GM15510 (cell line): ENCODE measurements at regions not wholly inside any gene's neighbourhood (a gene's known extent, or its start where the extent isn't known, plus 50 kb on each side); places are given as distances from the start of the nearest gene placed in this dataset.

Experiments used
- POLR2A ChIP-seq: IDR thresholded peaks from 3 replicates; pipeline ENCODE4 v1.6.1; 2011; ENCODE audit warnings: borderline replicate concordance; ENCODE audit not compliant: insufficient read length; ENCODE audit errors: extremely low read depth

GRCh38 chr1:101455166-101455565, 218.3 kb downstream of the S1PR1 start:
- no peak for TF ChIP-seq POLR2A

DNA sequence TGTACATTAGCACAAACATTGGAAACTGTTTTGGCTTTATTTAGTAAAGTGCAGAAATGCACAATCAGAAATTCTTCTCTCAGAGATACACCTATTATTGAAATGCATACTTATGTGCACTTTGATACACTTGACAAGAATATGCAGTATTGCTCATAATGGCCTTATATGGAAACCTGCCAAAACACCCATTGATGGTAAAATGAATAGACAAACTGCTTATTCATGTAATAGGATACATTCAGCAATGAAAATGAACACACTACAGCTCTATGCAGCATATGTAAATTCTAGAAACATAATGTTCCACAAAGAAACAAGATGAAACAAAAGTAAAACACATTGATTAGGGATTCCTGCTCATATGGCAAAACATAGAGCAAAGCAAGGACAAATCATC, 223.9 kb downstream of the S1PR1 start:
- no peak for TF ChIP-seq POLR2A

- no peak for TF ChIP-seq POLR2A
Measured at GRCh38 chr1:101463195-101463594, 226.4 kb downstream of the S1PR1 start.

GRCh38 chr1:101465941-101466340, 229.1 kb downstream of the S1PR1 start:
- no peak for TF ChIP-seq POLR2A

DNA sequence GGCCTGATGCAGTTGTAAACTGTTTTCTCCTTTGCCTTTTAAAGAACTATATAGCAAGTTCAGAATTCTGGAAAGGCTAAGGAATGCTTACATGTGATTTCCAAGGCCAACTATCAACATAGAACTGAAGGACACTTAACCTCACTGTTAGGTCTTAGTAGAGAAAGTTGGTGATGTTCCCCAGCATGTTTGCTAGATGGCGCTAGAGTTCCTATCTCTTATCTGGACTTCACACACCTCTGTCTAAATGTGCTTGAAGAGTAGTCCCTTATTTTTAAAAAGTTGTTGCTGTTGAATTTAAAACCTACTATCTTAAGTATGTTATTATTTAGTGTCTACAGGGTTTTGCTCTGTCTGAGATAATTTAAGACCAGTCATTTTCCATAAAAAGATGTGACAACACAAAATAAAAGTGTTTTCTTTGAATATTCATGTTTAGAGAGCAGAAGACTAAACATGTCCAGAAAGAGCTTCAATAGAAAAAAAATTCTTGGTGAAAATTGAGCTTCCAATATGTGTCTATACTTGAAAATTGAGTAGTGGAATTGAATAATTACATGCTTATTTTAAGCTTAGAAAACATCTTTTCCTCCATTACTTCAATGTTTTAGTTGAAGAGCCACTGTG, 237.3 kb downstream of the S1PR1 start:
- no peak for TF ChIP-seq POLR2A

- no peak for TF ChIP-seq POLR2A
Measured at GRCh38 chr1:101476541-101476940, 239.7 kb downstream of the S1PR1 start.

DNA sequence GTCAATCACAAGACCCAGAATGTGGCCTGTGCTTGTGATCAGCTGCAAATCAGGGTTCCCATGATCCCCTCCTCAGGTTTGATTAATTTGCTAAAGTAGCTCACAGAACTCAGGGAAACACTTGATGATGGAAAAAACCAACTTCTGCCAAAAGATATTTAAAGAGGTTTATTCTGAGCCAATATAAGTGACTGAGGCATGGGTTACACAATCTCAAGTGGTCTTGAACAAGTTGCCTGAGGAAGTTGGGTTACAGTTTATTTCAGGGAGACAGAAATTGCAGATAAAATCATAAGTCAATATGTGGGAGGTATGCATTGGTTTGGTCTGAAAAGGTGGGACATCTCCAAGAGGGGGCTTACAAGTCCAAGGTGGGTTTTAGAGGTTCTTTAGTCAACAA, 243.1 kb downstream of the S1PR1 start:
- TF ChIP-seq POLR2A, result no peak

GRCh38 chr1:101482306-101482705, 245.5 kb downstream of the S1PR1 start:
- no peak for TF ChIP-seq POLR2A

GRCh38 chr1:101483982-101484688, 247.3 kb downstream of the S1PR1 start:
- TF ChIP-seq POLR2A, result no peak

GRCh38 chr1:101484689-101485338, 248.0 kb downstream of the S1PR1 start:
- no peak for TF ChIP-seq POLR2A

DNA sequence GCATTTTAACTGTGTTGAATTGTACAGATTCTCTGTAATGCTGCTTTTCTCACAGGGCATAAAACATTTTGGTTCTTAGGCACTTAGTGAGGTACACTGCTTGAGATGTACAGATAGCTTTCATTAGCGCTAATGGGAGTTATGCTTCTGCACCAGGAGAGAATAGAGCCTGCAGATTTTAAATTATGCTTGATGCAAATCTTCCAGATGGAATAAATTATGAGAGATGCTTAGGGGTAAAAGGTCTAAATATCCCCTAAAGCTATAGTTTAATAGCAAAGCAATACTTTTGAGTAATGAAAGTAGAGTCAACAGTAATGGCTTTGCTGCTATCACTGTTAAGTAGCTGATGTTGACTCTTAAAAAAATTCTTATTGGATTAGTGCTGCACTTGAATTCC, 248.9 kb downstream of the S1PR1 start:
- TF ChIP-seq POLR2A, result no peak

- no peak for TF ChIP-seq POLR2A
Measured at GRCh38 chr1:101496109-101496508, 259.3 kb downstream of the S1PR1 start.

- no peak for TF ChIP-seq POLR2A
Measured at GRCh38 chr1:101497881-101498559, 261.2 kb downstream of the S1PR1 start.

DNA sequence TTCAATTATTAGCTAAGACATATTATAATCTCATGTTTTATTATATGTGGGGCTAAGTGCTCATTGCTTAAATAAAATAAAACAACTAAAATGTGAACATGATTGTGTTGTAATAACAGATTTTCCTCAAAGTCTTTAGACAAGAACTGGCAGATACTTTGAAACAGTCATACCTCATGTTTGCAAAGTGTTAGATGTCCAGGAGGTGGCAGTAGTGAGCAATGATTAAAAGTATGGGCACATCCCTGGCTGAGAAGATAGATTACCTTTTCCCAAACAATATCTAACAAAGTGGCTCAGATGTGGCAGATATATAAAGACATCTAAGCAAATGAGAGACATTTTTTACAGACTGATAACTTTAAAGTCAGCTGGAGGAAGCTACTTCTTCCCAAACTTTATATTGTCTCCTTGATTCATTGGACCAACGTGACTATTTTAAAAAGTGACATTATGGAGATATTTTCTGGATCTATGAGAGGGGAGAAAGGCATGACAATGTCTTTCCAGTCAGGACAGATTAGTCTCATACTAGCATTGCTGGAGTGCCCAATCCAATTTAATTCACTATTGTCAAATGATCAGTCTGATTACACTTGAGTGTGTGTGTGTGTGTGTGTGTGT, 269.8 kb downstream of the S1PR1 start:
- TF ChIP-seq POLR2A, result no peak

- no peak for TF ChIP-seq POLR2A
Measured at GRCh38 chr1:101507547-101507971, 270.7 kb downstream of the S1PR1 start.

- no peak for TF ChIP-seq POLR2A
Measured at GRCh38 chr1:101508913-101509312, 272.1 kb downstream of the S1PR1 start.

DNA sequence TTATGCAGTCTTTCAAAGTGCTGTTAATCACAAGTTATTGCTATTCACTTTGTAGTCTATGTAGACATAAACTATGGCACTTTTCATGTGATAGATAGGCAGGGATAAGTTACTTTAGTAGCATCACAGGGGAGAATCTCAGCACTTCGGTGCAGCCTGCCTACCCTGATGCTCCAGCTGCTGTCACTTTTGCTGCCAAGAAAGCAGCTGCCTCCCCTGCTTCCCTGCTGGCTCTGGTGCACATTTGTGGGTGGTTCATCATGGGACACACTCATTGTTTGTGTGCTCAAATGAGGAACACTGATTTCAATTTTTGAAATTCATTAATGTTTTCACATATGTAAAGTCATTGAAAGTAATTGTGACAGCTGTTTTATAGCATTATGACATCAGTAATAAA, 272.6 kb downstream of the S1PR1 start:
- TF ChIP-seq POLR2A, result no peak
